ENCODE measurements at regions not wholly inside any gene's neighbourhood (a gene's known extent, or its start where the extent isn't known, plus 50 kb on each side); places are given as distances from the start of the nearest gene placed in this dataset.
"Not testable (repeated sequence)": the region's sequence is repeated elsewhere in the genome, so short reads cannot be mapped to it uniquely, and the experiment has no call there.

DNA sequence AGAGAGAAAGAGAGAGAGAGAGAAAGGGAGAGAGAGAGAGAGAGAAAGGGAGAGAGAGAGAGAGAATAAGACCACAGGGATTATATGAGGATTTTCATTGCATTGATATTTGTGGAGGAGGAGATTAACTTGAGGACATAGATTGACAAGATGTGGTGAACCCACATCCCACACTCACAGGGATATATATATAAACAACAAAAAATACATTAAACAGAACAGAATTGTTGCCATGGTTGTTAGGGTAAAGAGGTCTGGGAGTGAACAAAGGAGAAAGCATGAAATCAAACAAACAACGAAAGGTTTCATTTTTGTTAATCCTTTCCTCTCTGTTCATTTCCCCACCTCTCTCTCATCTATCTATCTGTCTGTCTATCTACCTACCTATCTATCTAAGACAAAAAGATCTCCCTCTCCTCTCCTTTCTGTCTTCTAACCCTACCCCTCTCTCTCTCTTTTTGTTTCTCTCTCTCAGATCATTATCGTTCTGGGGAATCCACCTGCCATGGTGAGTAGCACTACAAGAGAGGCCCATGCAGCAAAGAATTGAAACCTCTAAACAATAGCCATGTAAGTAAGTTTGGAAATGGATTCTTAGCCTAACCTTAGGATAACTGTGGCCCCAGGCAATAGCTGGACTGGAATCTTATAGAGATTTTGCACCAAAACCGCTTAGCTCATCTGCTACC, 280.9 kb downstream of the RAP2B start:
- DNase-seq (ENCODE audit: low read depth): no peak

DNA sequence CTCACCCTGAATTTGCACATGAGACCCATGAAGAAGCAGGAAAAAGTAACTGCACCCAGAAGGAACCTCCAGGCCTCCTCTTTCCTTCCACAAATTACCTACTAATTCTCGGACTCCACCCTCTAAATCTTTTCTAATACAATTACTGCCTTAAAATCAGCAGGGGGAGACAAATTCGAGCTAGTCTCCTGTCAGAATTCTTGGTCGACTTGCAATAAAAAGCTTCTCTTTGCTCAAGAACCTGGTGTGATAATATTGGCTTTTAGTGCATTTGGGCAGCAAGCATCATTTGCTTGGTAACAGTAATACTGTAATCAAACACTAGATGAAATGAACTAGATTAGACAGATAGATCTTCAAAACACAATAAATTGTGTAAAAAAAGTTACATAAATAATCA, 281.9 kb downstream of the RAP2B start:
- no peak for DNase-seq (ENCODE audit: low read depth)

DNA sequence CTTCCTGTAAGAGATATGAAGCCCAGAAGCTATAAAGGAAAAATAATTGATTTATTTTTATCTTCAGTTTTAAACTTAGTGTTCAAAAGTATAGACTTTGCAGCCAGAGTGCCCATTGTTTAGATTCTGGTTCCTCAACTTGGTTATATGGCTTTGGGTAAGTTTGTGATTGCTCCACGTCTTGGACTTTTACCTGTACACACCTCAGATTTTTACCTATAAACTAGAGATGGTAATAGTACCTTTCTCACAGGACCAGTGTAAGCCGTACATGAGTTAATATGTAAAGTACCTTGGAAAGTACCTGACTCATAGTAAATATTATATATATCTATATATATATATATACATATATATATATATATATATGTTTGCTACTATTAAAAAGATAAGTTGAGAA, 283.8 kb downstream of the RAP2B start:
- DNase-seq (ENCODE audit: low read depth): no peak

DNA sequence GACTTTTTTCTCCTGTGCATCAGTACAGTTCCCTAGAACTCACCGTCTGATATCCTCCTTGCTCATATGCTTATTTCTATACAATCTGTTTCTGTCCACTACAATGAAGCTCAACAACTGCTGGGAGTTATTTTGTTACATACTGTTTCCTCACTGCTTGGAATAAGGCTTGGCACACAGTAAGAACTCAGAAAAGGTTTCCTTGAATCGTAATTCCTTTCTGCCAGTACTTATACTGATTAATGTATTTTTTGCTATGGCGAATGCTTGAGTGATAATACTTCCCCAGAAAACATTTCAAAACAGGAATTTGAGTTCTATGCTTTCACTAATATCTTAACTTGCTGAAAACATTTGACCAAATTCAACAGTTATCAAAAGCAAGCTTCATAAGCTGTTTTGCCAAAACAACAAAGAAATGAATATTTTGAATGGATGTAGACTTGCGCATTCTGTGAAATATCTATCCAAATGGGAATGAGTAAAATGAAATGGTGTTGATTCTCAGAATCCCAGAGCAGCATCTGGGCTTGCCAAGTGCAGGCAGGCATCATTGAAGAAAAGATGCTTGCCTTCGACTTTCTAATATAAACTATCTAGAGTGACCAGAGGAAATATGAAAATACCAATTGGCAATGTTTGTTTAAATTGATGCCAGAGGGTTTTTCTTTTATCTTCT, 286.3 kb downstream of the RAP2B start:
- no peak for DNase-seq (ENCODE audit: low read depth)

DNA sequence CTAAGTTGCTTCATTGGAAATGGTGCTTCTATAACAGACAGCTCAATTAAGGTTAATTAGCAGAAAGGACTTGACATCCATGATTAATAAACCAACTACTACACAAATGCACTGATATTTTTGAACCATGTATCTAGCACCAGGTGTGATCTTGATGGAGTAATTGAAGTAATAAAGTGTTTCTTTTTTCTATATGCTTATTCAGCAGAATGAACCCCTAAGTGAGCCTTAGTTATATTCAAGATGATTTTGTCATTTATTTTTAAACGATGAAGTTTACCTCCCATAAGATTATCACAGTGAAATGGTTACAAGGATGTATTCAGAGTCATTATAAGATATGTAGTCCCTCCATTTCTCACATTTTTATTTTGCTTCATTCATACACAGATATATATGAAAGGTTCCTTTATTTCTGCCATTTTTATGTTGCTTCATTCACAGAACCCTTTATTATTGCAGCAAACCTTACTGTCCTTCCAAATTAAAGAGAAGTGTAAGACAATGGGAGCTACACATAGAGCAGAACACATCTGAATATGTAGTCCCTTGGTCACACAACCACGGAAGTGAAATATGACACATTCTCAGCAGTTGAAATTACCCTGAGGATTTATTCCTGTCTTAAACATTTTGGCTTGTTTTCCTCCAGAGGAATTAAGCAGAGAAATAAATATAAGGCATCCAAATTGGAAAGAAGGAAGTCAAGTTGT, 295.0 kb downstream of the RAP2B start:
- DNase-seq (ENCODE audit: low read depth): no peak

DNA sequence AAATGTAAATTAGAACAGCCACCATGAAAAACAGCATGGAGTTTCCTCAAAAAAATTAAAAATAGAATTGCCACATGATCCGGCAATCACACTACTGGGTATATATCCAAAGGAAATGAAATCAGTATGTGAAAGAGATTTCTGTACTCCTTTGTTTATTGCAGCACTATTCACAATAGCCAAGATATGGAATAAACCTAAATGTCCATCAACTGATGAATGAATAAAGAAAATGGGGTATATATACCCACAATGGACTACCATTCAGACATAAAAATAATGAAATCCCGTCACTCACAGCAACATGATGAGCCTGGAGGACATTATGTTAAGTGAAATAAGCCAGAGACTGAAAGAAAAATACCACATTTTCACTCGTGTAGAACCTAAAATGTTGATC, 296.9 kb downstream of the RAP2B start:
- DNase-seq (ENCODE audit: low read depth): no peak

DNA sequence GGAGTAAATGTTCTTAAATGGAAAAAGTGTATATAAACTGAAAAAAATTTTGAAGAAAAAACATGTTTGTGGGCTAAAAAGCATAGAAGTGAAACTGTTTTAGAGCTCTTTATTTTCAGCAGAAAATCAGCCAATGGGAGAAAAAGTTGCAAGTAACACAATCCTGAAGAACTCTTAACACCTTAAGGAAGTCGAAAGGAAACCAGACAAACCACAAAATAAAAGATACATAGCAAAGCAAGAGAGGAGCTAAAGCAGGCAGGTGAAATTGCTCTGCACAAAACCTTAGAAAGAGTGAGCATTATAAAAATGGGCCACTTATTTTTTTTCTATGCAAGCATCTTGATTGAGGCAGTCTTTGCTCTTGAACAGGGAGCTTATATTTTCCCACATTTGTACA, 300.5 kb downstream of the RAP2B start:
- no peak for DNase-seq (ENCODE audit: low read depth)

DNA sequence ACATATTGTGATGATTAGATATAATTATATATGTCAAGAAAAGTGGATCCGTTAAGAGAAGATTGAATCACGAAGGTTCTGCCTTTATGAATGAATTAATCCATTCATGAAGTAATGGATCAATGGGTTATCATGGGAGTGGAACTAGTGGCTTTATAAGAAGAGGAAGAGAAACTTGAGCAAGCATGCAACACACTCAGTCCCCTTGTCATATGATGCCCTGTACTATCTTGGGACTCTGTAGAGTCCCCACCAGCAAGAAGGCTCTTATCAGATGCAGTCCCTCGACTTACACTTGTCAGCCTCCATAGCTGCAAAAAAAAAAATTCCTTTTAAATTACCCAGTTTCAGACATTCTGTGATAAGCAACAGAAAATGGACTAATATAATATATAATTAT, 301.9 kb downstream of the RAP2B start:
- no peak for DNase-seq (ENCODE audit: low read depth)

DNA sequence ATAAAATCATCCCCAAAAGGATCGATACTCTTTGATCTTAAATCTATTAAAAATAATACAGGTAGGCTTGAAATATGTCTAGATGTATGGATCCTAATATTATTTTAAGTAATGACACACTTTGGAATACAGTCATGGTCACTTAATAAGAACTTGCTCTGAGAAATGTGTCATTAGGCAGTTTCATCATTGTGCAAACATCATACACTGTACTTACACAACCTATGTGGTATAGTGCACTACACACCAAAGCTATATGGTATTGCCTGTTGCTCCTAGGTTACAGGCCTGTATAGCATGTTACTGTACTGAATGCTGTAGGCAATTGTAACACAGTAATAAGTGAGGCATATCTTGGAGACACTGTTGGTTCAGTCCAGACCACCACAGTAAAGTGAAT, 307.1 kb downstream of the RAP2B start:
- no peak for DNase-seq (ENCODE audit: low read depth)

DNA sequence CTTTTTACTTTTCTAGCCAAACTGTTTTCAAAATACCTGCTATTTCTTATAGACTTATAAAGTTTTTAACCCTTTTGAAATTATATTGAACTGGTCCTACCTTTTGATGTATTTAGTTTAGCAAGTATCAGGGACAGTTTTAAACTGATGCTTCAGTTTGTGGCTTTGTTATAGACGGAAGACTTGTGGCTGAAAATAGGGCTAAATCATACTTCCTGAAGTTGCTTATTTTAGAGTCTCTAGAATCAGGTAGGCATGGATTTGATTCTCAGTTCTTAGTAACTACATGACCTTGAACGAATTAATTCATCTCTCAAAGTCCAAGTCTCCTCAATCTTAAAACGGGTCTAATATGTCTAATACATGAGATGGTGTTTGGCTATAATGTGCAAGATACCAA, 322.8 kb downstream of the RAP2B start:
- no peak for DNase-seq (ENCODE audit: low read depth)

DNA sequence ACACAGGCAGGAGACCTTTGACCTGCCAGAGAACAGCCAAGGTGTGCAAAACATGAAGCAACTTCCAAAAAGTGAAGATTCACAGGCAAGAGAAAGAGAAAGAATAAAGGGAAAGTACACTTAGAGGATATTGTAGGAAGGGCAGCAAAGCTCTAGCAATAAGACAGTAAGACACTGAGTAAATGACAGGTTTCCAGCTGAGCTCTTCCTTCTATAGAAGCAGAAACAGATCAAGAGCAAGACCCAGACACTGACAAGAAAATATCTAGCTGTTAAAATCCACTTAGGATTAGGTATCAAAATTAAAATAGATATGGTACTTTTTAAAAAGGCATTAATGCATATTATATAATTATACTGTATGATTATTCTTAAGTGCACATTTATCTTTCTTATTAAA, 333.4 kb downstream of the RAP2B start:
- DNase-seq (ENCODE audit: low read depth): no peak

DNA sequence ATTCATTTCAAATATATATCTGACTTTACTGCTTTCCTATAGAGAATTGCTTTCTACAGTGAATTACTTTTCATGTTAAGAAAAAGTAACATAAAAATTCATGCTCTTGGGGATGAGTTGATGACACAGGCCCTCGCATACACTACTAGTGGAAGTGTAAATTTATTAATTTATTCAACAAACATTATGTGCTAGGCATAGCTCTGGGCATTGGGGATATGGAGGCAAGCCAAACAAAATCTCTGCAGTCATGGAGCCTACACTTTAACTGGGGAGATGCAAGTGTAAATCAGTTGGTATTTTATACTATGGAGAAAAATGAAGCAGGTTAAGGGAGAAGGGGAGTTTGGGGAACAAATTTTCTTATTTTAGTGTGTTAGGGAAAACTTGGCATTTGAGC, 340.7 kb downstream of the RAP2B start:
- no peak for DNase-seq (ENCODE audit: low read depth)

DNA sequence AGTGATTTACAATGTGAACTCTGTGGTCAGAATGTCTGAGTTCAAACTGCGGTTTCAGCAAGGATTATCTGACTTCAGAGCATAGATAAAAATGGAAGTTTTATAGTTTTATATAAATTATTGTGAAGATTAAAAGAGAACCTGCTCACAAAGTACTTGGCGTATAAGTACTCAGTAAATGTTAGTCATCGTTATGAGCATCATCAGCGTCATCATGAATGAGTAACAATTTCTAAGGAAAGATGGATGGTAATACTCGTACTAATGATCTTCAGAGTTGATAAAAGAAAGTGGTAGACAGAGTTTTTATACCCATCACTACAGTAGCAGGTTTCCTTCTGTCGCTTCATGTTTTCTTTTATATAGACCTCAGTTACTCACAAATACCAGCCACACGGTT, 341.8 kb downstream of the RAP2B start:
- no peak for DNase-seq (ENCODE audit: low read depth)

DNA sequence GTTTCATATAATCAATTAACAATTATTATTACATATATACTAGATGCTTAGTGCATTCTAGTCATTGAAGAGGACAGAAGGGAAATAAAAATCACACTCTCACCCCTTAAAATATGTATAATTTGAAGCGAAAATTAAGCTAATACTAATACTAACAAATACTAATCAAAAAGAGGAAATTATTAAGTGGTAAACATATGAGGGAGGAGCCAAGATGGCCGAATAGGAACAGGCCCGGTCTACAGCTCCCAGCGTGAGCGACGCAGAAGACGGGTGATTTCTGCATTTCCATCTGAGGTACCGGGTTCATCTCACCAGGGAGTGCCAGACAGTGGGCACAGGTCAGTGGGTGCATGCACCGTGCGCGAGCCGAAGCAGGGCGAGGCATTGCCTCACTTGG, 344.2 kb downstream of the RAP2B start:
- DNase-seq (ENCODE audit: low read depth): not testable (repeated sequence)

DNA sequence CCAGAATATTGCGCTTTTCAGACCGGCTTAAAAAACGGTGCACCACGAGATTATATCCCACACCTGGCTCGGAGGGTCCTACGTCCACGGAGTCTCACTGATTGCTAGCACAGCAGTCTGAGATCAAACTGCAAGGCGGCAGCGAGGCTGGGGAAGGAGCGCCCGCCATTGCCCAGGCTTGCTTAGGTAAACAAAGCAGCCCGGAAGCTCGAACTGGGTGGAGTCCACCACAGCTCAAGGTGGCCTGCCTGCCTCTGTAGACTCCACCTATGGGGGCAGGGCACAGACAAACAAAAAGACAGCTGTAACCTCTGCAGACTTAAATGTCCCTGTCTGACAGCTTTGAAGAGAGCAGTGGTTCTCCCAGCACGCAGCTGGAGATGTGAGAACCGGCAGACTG, 344.7 kb downstream of the RAP2B start:
- not testable (repeated sequence) for DNase-seq (ENCODE audit: low read depth)

DNA sequence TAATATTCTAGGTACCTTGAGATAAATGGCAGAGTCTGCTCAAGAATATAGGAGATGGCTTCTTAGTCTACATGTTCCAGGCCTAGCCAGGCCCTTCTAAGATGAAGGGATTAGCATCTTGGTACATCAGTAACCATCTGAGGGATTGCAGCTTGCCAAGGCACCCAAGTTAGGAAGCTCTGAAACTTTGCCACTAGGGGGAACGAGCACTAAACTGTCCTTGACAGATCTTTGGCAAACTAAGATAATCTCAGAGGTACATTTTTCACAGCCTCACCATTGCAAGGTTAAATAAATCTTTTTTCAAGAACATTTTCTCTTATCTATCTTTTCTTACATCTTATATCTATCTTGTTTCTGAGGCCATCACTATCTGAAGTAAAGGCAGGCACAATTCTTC, 351.2 kb downstream of the RAP2B start:
- DNase-seq (ENCODE audit: low read depth): no peak

DNA sequence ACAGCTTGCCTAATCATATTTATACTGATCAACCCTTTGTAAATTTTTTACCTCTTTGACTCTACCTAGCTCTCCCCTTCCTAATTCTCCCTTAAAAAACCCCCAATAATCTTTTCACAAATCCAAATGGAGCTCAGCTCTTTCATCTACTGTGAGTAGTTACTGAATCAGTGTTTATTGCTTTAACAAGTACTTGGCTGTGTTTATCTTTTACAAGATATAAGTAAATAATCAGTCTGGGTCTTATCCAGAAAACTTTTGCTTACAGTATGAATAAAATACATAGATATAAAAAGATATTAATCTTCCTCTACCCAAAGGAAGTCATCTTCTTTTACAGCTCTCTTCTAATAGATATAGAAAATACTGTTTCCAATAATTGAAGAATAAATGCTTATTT, 366.4 kb downstream of the RAP2B start:
- DNase-seq (ENCODE audit: low read depth): no peak

DNA sequence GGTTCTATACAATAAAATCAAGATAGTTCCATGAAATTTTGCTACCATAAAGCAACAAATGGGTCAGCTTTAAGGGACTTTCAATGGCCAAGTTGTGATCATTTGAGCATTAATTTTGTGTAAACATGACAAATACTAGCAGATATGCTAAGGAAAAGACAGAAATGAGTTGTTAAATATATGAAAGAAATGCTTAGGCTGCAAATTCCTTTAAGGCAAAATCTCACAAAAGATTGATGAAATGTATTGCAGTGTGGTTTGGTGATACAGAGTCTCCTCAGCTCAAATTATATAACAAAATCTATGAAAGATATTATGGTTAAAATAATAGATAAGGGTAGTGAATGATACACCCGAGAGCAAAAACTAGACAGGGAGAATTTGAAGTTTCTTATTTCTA, 377.2 kb downstream of the RAP2B start:
- no peak for DNase-seq (ENCODE audit: low read depth)

DNA sequence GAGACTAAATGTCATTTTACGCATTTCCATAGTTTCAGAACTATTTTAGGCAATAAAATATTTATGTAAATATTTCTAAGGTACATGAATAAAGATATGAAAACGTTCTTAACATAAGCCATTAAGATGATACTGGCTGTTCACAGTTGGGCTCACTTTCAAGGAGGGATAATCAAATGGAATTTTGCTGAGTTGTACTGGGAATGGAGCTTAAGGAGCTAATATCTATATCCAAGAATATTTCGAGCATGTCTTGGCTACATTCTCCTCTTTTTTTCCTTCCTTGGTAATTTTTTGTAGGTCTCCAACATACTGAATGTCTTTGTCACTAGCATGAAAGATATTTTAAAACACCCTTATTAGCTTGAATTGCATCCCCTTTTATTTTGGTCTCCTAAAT, 383.4 kb downstream of the RAP2B start:
- DNase-seq (ENCODE audit: low read depth): no peak

DNA sequence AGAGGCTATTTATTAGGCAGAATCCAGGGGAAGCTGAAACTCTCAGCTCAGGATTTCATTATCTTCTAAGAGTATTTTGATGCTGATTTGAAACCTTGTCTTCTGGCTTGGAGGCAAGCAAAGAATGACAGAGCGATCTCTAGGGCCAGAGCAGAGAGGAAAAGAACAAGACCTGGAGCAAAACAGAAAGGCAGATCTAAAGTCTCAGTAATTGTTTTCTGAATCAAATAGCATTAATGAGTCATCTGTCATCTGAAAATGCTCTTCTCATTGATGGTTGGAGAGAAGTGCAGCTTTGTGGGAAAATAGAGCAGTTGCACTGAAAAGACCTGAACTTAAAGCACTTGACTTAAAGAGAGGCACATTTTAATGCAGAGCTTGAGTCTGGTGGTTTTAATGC, 385.9 kb downstream of the RAP2B start:
- DNase-seq (ENCODE audit: low read depth): no peak

DNA sequence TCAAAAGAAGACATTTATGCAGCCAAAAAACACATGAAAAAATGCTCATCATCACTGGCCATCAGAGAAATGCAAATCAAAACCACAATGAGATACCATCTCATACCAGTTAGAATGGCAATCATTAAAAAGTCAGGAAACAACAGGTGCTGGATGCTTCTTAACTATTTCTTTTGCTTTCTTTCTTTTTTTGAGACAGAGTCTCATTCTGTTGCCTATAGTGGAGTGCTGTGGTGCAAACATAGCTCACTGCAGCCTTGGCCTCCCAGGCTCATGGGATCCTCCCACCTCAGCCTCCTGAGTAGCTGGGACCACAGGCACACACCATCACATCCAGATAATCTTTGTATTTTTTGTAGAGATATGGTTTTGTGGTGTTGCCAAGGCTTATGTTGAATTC, 387.7 kb downstream of the RAP2B start:
- not testable (repeated sequence) for DNase-seq (ENCODE audit: low read depth)

DNA sequence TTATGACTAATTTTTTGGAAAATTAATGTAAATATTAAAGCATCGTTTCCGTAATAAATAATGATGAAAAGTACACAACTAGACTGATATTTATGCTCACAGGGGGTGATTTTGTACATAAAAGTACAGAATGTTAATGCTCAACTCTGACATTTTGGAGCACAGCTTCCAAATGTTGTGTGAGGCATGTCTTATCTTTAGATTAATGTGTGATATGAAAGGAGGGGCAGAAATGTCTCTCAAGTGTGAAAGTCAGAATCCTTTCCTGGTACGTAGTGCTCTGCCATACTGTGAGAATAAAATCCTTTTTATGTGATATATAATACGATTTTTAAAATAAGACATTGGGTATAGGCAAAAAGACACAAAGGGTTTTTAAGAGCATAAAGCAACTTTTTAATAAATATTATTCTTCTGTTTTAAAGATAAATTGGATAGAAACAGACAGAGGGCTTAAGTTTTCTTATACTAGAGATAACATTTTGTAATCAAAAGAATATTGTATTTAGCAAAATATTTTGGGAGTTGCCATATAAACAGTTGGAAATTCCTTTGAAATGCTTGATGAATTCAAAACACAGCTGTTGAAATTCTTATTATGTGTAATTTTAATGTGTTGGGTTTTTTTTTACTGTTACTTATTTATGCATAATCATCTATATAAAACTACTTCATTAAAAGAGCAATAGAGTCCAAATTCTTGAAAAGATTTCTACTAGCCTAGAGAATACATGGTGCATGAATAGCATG, 389.7 kb downstream of the RAP2B start:
- DNase-seq (ENCODE audit: low read depth): no peak

Measured in stimulated activated CD8-positive, alpha-beta memory T cell treated with anti-CD3 and anti-CD28 coated beads, Interleukin-12 subunit alpha, Interleukin-12 subunit beta, amount 100 ng/mL, for 4 hours (primary cell).